MV-4-11 (cell line): ENCODE measurements at regions not wholly inside any gene's neighbourhood (a gene's known extent, or its start where the extent isn't known, plus 50 kb on each side); places are given as distances from the start of the nearest gene placed in this dataset.
"Not testable (repeated sequence)": the region's sequence is repeated elsewhere in the genome, so short reads cannot be mapped to it uniquely, and the experiment has no call there.

Experiments used
- DNase-seq: peaks from one replicate; lab custom pipeline; 2025; lab: John Stamatoyannopoulos, UW

- DNase-seq: no peak
Observed at GRCh38 chr18:25560369-25560768, 208.4 kb upstream of the ZNF521 start.

GRCh38 chr18:25557011-25557410, 205.0 kb upstream of the ZNF521 start:
- peak; percentile 28 for DNase-seq

- DNase-seq: no peak
Observed at GRCh38 chr18:25553631-25554263, 201.8 kb upstream of the ZNF521 start.

- peak; percentile 65 for DNase-seq
Observed at GRCh38 chr18:25544546-25545287, 192.8 kb upstream of the ZNF521 start.

- no peak for DNase-seq
Observed at GRCh38 chr18:25538175-25538922, 186.4 kb upstream of the ZNF521 start.

- DNase-seq: no peak
Observed at GRCh38 chr18:25535495-25535894, 183.5 kb upstream of the ZNF521 start.

GRCh38 chr18:25534401-25534800, 182.4 kb upstream of the ZNF521 start:
- no peak for DNase-seq

GRCh38 chr18:25533218-25533617, 181.3 kb upstream of the ZNF521 start:
- DNase-seq: peak; percentile 11

- no peak for DNase-seq
Observed at GRCh38 chr18:25531207-25531606, 179.2 kb upstream of the ZNF521 start.

- not testable (repeated sequence) for DNase-seq
Observed at GRCh38 chr18:25525789-25526188, 173.8 kb upstream of the ZNF521 start.

- DNase-seq: peak; percentile 8
Observed at GRCh38 chr18:25518716-25519053, 166.7 kb upstream of the ZNF521 start.

- DNase-seq: no peak
Observed at GRCh38 chr18:25517881-25518715, 166.1 kb upstream of the ZNF521 start.

- DNase-seq: no peak
Observed at GRCh38 chr18:25516747-25517498, 165.0 kb upstream of the ZNF521 start.

GRCh38 chr18:25516121-25516520, 164.2 kb upstream of the ZNF521 start:
- no peak for DNase-seq

- no peak for DNase-seq
Observed at GRCh38 chr18:25510096-25510495, 158.1 kb upstream of the ZNF521 start.

GRCh38 chr18:25503567-25504081, 151.7 kb upstream of the ZNF521 start:
- DNase-seq: no peak

- no peak for DNase-seq
Observed at GRCh38 chr18:25497151-25497794, 145.3 kb upstream of the ZNF521 start.

GRCh38 chr18:25496544-25496943, 144.6 kb upstream of the ZNF521 start:
- no peak for DNase-seq

- no peak for DNase-seq
Observed at GRCh38 chr18:25495606-25496005, 143.6 kb upstream of the ZNF521 start.

GRCh38 chr18:25494888-25495287, 142.9 kb upstream of the ZNF521 start:
- no peak for DNase-seq

- no peak for DNase-seq
Observed at GRCh38 chr18:25493401-25493800, 141.4 kb upstream of the ZNF521 start.
